HEK293 (cell line): ENCODE measurements at regions not wholly inside any gene's neighbourhood (a gene's known extent, or its start where the extent isn't known, plus 50 kb on each side); places are given as distances from the start of the nearest gene placed in this dataset.

Experiments
- CTCF ChIA-PET: fragments of 350-600 bp; formaldehyde crosslinking; extraction: SDS; loops from one replicate; lab custom pipeline; 2021; ENCODE audit warnings: antibody characterized with exemption; lab: Yijun Ruan, JAX
- POLR2A ChIA-PET: fragments of 300-600 bp; formaldehyde crosslinking; extraction: SDS; loops from one replicate; lab custom pipeline; 2020; ENCODE audit warnings: antibody characterized with exemption, inconsistent platforms; lab: Yijun Ruan, JAX
- H3K27ac ChIP-seq: fragments of 200-500 bp; sonication (Bioruptor generic); 2 replicates; pipeline ENCODE4 v1.5.1; 2014; ENCODE audit warnings: low read depth, low read length, control low read depth, inconsistent platforms; ENCODE audit errors: extremely low read depth
- H3K36me3 ChIP-seq, 2 experiments: fragments of 200-500 bp in 1 of 2; sonication (Bioruptor generic) in 1 of 2; 1 replicate in 1 of 2; 2 replicates in 1 of 2; pipeline ENCODE4 v1.5.1; 2014 to 2017; ENCODE audit warnings: inconsistent platforms in 2 of 2, low read length in 2 of 2; ENCODE audit not compliant: control insufficient read depth in 2 of 2, insufficient read depth in 1 of 2
- H3K4me1 ChIP-seq: fragments of 200-500 bp; sonication (Bioruptor generic); 2 replicates; pipeline ENCODE4 v1.5.1; 2014; ENCODE audit warnings: mild to moderate bottlenecking, low read length, inconsistent platforms; ENCODE audit not compliant: control insufficient read depth, insufficient read depth
- H3K4me3 ChIP-seq: 2 replicates; pipeline ENCODE4 v1.5.1; 2011; ENCODE audit warnings: low read depth, mild to moderate bottlenecking, control low read depth, low read length, moderate library complexity
- H3K9me3 ChIP-seq: fragments of 200-500 bp; sonication (Bioruptor generic); 2 replicates; pipeline ENCODE4 v1.5.1; 2014; ENCODE audit warnings: low read depth, low read length, inconsistent platforms; ENCODE audit not compliant: control insufficient read depth, insufficient read depth
- EGR2 ChIP-seq: fragments of 450-650 bp; formaldehyde crosslinking; IDR thresholded peaks from 2 replicates; pipeline ENCODE4 v1.5.1; 2016; ENCODE audit warnings: low read depth, missing biosample characterization, missing genetic modification characterization
- GFI1B ChIP-seq: fragments of 450-650 bp; formaldehyde crosslinking; IDR thresholded peaks from 2 replicates; pipeline ENCODE4 v1.5.1; 2016; ENCODE audit warnings: missing biosample characterization, missing genetic modification characterization
- GLIS1 ChIP-seq: fragments of 450-650 bp; formaldehyde crosslinking; IDR thresholded peaks from 2 replicates; pipeline ENCODE4 v1.5.1; 2016; ENCODE audit warnings: missing biosample characterization, missing genetic modification characterization
- HIC1 ChIP-seq: fragments of 450-650 bp; formaldehyde crosslinking; IDR thresholded peaks from 2 replicates; pipeline ENCODE4 v1.5.1; 2016; ENCODE audit warnings: missing biosample characterization, missing genetic modification characterization
- KLF17 ChIP-seq: fragments of 450-650 bp; formaldehyde crosslinking; IDR thresholded peaks from 2 replicates; pipeline ENCODE4 v1.5.1; 2016; ENCODE audit warnings: missing biosample characterization, missing genetic modification characterization
- SP7 ChIP-seq: fragments of 450-650 bp; formaldehyde crosslinking; IDR thresholded peaks from 2 replicates; pipeline ENCODE4 v1.5.1; 2016; ENCODE audit warnings: missing biosample characterization, missing genetic modification characterization
- ZBTB20 ChIP-seq: fragments of 450-650 bp; formaldehyde crosslinking; IDR thresholded peaks from 2 replicates; pipeline ENCODE4 v1.5.1; 2016; ENCODE audit warnings: missing biosample characterization, missing genetic modification characterization
- ZFHX2 ChIP-seq: fragments of 450-650 bp; formaldehyde crosslinking; conservative IDR thresholded peaks from 2 replicates; pipeline ENCODE4 v1.5.1; 2016; ENCODE audit warnings: missing biosample characterization, missing genetic modification characterization
- ZIC2 ChIP-seq: fragments of 450-650 bp; formaldehyde crosslinking; IDR thresholded peaks from 2 replicates; pipeline ENCODE4 v1.5.1; 2016; ENCODE audit warnings: missing biosample characterization, missing genetic modification characterization
- ZNF169 ChIP-seq: fragments of 450-650 bp; formaldehyde crosslinking; IDR thresholded peaks from 2 replicates; pipeline ENCODE4 v1.5.1; 2016; ENCODE audit warnings: missing biosample characterization, missing genetic modification characterization
- ZNF274 ChIP-seq, 2 experiments: fragments of 200-500 bp in 1 of 2; fragments of 450-650 bp in 1 of 2; sonication (Bioruptor generic) in 1 of 2; formaldehyde crosslinking in 1 of 2; IDR thresholded peaks; 2 replicates each; pipeline versions ENCODE4 v1.5.1 to v1.6.1; 2014 to 2016; ENCODE audit warnings: borderline replicate concordance in 1 of 2, inconsistent platforms in 1 of 2, low read length in 1 of 2, missing biosample characterization in 1 of 2, missing genetic modification characterization in 1 of 2
- ZNF394 ChIP-seq: fragments of 450-650 bp; formaldehyde crosslinking; IDR thresholded peaks from 2 replicates; pipeline ENCODE4 v1.5.1; 2016; ENCODE audit warnings: missing biosample characterization, missing genetic modification characterization, mild to moderate bottlenecking, moderate library complexity, borderline replicate concordance
- ZNF571 ChIP-seq: fragments of 450-650 bp; formaldehyde crosslinking; IDR thresholded peaks from 2 replicates; pipeline ENCODE4 v1.5.0; 2017; ENCODE audit warnings: missing biosample characterization, missing genetic modification characterization
- ZNF600 ChIP-seq: fragments of 450-650 bp; formaldehyde crosslinking; IDR thresholded peaks from 2 replicates; pipeline ENCODE4 v1.5.1; 2016; ENCODE audit warnings: missing biosample characterization, missing genetic modification characterization

- no peaks in the 10 kb centered on the region for H3K4me1 ChIP-seq
- no peak overlapping the region for H3K27ac ChIP-seq
- ChIA-PET CTCF (interaction anchor here (0.5 to 0.6 kb wide), 2 partner anchors 42 to 143 kb away, joined by 3 to 5 read pairs; no protein-coding TSS in a partner anchor), POLR2A (no interaction called here)
- TF ChIP-seq ZBTB20 (tag by site-specific recombination) (peak; percentile 71), GFI1B (no peak), SP7 (tag by site-specific recombination) (peak; percentile 81), ZNF394 (tag by site-specific recombination) (no peak), ZNF169 (tag by site-specific recombination) (no peak), GLIS1 (peak; percentile 36; the same call in 1 of the 2 replicates), ZIC2 (tag by site-specific recombination) (no peak; the same call in 1 of the 2 replicates), KLF17 (peak; percentile 34; the same call in 1 of the 2 replicates), ZNF274 (IDR thresholded peaks at IDR 0.05; ENCODE audit: low read length) (no peak), ZNF274 (tag by site-specific recombination; IDR thresholded peaks at IDR 0.05; ENCODE audit: borderline replicate concordance) (no peak), ZNF600 (tag by site-specific recombination) (0 out of 2 replicates have a peak, but pooled peaks have one; percentile 17), HIC1 (0 out of 2 replicates have a peak, but pooled peaks have one; percentile 24), ZFHX2 (tag by site-specific recombination) (peak; percentile 93), EGR2 (peak; percentile 91)
- no peaks in the 10 kb centered on the region for H3K9me3 ChIP-seq
- H3K36me3 ChIP-seq = no peaks in the 10 kb centered on the region
- no peak overlapping the region for H3K4me3 ChIP-seq
These were observed 68.4 kb upstream of the CTDP1 start for GRCh38 chr18:79611040-79611681.

- ChIA-PET POLR2A (interaction anchor here (0.6 to 1.1 kb wide), 3 partner anchors 11 to 66 kb away, joined by 3 to 5 read pairs (median 3); no protein-coding TSS in a partner anchor), CTCF (no interaction called here)
- Histone ChIP-seq H3K27ac (no peak overlapping the region), H3K36me3 (no peaks in the 10 kb centered on the region), H3K4me3 (no peak overlapping the region), H3K9me3 (no peaks in the 10 kb centered on the region), H3K4me1 (no peaks in the 10 kb centered on the region)
- no peak for TF ChIP-seq ZNF571 (tag by site-specific recombination)
- TF ChIP-seq HIC1 = peak; percentile 100
These were observed 67.1 kb upstream of the CTDP1 start for GRCh38 chr18:79612291-79613108.
